ENCODE measurements at regions not wholly inside any gene's neighbourhood (a gene's known extent, or its start where the extent isn't known, plus 50 kb on each side); places are given as distances from the start of the nearest gene placed in this dataset.
"Not testable (repeated sequence)": the region's sequence is repeated elsewhere in the genome, so short reads cannot be mapped to it uniquely, and the experiment has no call there.

GRCh38 chr3:8343058-8343457 is 158.6 kb upstream of the LMCD1 start:
- DNase-seq (ENCODE audit: low read depth in 1 of 2, low spot score in 1 of 2): no peak

GRCh38 chr3:8345398-8345797 is 156.2 kb upstream of the LMCD1 start:
- DNase-seq (ENCODE audit: low read depth in 1 of 2, low spot score in 1 of 2): no peak

- no peak for DNase-seq (ENCODE audit: low read depth in 1 of 2, low spot score in 1 of 2)
Observed at GRCh38 chr3:8348076-8348475, 153.5 kb upstream of the LMCD1 start.

- no peak for DNase-seq (ENCODE audit: low read depth in 1 of 2, low spot score in 1 of 2)
Observed at GRCh38 chr3:8352475-8352874, 149.1 kb upstream of the LMCD1 start.

GRCh38 chr3:8353364-8353763 is 148.3 kb upstream of the LMCD1 start:
- no peak for DNase-seq (ENCODE audit: low read depth in 1 of 2, low spot score in 1 of 2)

GRCh38 chr3:8355346-8355745 is 146.3 kb upstream of the LMCD1 start:
- no peak for DNase-seq (ENCODE audit: low read depth in 1 of 2, low spot score in 1 of 2)

GRCh38 chr3:8356066-8356465 is 145.6 kb upstream of the LMCD1 start:
- DNase-seq (ENCODE audit: low read depth in 1 of 2, low spot score in 1 of 2): not testable (repeated sequence)

- no peak for DNase-seq (ENCODE audit: low read depth in 1 of 2, low spot score in 1 of 2)
Observed at GRCh38 chr3:8357859-8358258, 143.8 kb upstream of the LMCD1 start.

- DNase-seq (ENCODE audit: low read depth in 1 of 2, low spot score in 1 of 2): no peak
Observed at GRCh38 chr3:8359133-8359532, 142.5 kb upstream of the LMCD1 start.

GRCh38 chr3:8363200-8363599 is 138.4 kb upstream of the LMCD1 start:
- no peak for DNase-seq (ENCODE audit: low read depth in 1 of 2, low spot score in 1 of 2)

GRCh38 chr3:8365541-8365940 is 136.1 kb upstream of the LMCD1 start:
- no peak for DNase-seq (ENCODE audit: low read depth in 1 of 2, low spot score in 1 of 2)

- DNase-seq (ENCODE audit: low read depth in 1 of 2, low spot score in 1 of 2): no peak
Observed at GRCh38 chr3:8366219-8366810, 135.3 kb upstream of the LMCD1 start.

- no peak for DNase-seq (ENCODE audit: low read depth in 1 of 2, low spot score in 1 of 2)
Observed at GRCh38 chr3:8368598-8368997, 133.0 kb upstream of the LMCD1 start.

GRCh38 chr3:8369638-8370037 is 132.0 kb upstream of the LMCD1 start:
- no peak for DNase-seq (ENCODE audit: low read depth in 1 of 2, low spot score in 1 of 2)

GRCh38 chr3:8371085-8371551 is 130.5 kb upstream of the LMCD1 start:
- DNase-seq (ENCODE audit: low read depth in 1 of 2, low spot score in 1 of 2): no peak

- no peak for DNase-seq (ENCODE audit: low read depth in 1 of 2, low spot score in 1 of 2)
Observed at GRCh38 chr3:8371960-8372463, 129.6 kb upstream of the LMCD1 start.

- no peak for DNase-seq (ENCODE audit: low read depth in 1 of 2, low spot score in 1 of 2)
Observed at GRCh38 chr3:8380904-8381704, 120.5 kb upstream of the LMCD1 start.

- no peak for DNase-seq (ENCODE audit: low read depth in 1 of 2, low spot score in 1 of 2)
Observed at GRCh38 chr3:8385848-8386620, 115.6 kb upstream of the LMCD1 start.

- no peak for DNase-seq (ENCODE audit: low read depth in 1 of 2, low spot score in 1 of 2)
Observed at GRCh38 chr3:8387571-8387970, 114.1 kb upstream of the LMCD1 start.

- no peak for DNase-seq (ENCODE audit: low read depth in 1 of 2, low spot score in 1 of 2)
Observed at GRCh38 chr3:8399686-8400085, 101.9 kb upstream of the LMCD1 start.

- DNase-seq (ENCODE audit: low read depth in 1 of 2, low spot score in 1 of 2): no peak
Observed at GRCh38 chr3:8400911-8401310, 100.7 kb upstream of the LMCD1 start.

- no peak for DNase-seq (ENCODE audit: low read depth in 1 of 2, low spot score in 1 of 2)
Observed at GRCh38 chr3:8403996-8404395, 97.6 kb upstream of the LMCD1 start.
